BJ (cell line): ENCODE measurements at regions not wholly inside any gene's neighbourhood (a gene's known extent, or its start where the extent isn't known, plus 50 kb on each side); places are given as distances from the start of the nearest gene placed in this dataset.

Experiments
- CTCF ChIA-PET: fragments of 350-600 bp; formaldehyde crosslinking; extraction: SDS; loops from one replicate; lab custom pipeline; 2021; ENCODE audit warnings: antibody characterized with exemption, inconsistent platforms; lab: Yijun Ruan, JAX
- POLR2A ChIA-PET: fragments of 300-600 bp; sonication (Branson Sonifier 250); formaldehyde crosslinking; extraction: SDS; loops from one replicate; lab custom pipeline; 2021; ENCODE audit warnings: antibody characterized with exemption; lab: Charles Lee
- DNase-seq: peaks from one replicate; pipeline ENCODE4 v3.0.0-alpha.2; 2011; ENCODE audit warnings: low read depth
- H3K27me3 ChIP-seq: 2 replicates; pipeline ENCODE4 v1.6.0; 2011; ENCODE audit warnings: low read length; ENCODE audit not compliant: control insufficient read depth, insufficient read depth
- H3K36me3 ChIP-seq: 2 replicates; pipeline ENCODE4 v1.5.1; 2011; ENCODE audit warnings: low read length; ENCODE audit not compliant: control insufficient read depth, insufficient read depth
- H3K4me3 ChIP-seq: 2 replicates; pipeline ENCODE4 v1.5.1; 2011; ENCODE audit warnings: low read depth, mild to moderate bottlenecking, control low read depth, low read length
- TF ChIP-seq, protein P1 (sequence below): IDR thresholded peaks from 2 replicates; pipeline ENCODE4 v1.5.1; 2011; ENCODE audit warnings: low read depth, mild to moderate bottlenecking, control low read depth, inconsistent platforms, low read length, moderate library complexity; ENCODE audit not compliant: insufficient read depth

DNA sequence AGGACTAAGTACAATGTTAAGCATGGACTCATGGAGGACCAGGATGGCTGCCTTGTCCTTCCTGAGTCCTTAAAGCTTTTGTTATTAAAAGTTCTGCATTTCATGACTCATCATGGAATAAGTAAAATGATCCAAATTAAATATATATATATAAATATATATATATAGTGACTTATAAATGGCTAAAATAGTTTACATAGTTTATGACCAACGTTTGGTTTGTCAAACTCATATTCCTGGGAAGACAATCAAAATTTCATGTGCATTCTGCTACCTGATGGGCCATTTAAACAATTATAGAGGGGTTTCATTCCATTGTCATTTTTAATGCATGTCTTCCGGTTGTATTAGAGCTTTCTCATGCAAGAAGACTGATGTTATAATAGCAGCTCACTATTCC is 1190.7 kb downstream of the FSCB start:
- CTCF ChIA-PET = no interaction called here
- H3K27me3 ChIP-seq = no peaks in the 10 kb centered on the region
- TF ChIP-seq, protein P1, sequence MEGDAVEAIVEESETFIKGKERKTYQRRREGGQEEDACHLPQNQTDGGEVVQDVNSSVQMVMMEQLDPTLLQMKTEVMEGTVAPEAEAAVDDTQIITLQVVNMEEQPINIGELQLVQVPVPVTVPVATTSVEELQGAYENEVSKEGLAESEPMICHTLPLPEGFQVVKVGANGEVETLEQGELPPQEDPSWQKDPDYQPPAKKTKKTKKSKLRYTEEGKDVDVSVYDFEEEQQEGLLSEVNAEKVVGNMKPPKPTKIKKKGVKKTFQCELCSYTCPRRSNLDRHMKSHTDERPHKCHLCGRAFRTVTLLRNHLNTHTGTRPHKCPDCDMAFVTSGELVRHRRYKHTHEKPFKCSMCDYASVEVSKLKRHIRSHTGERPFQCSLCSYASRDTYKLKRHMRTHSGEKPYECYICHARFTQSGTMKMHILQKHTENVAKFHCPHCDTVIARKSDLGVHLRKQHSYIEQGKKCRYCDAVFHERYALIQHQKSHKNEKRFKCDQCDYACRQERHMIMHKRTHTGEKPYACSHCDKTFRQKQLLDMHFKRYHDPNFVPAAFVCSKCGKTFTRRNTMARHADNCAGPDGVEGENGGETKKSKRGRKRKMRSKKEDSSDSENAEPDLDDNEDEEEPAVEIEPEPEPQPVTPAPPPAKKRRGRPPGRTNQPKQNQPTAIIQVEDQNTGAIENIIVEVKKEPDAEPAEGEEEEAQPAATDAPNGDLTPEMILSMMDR = no peak
- no peaks in the 10 kb centered on the region for H3K36me3 ChIP-seq
- DNase-seq = no peak
- H3K4me3 ChIP-seq = no peak overlapping the region
- POLR2A ChIA-PET = no interaction called here

DNA sequence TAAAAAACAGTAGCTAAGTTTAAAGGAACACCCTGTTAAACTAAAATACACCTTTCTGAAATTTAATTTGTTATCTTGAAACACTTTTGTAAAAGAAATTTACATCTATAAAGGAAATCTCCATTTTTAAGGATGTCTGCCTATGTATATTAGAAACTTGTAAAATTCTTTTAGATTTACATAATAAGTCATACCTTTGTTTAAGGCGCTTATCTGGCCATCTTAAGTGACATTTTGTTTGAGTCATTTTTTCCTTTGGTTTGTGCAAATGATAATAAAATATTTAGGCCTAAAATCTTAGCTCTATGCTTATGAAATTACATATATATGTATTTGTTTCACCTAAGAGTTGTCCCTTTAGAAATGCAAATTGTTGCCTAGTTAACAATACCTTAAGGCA is 1193.4 kb downstream of the FSCB start:
- Histone ChIP-seq H3K36me3 (no peaks in the 10 kb centered on the region), H3K27me3 (no peaks in the 10 kb centered on the region), H3K4me3 (no peak overlapping the region)
- TF ChIP-seq, protein P1 = no peak
- ChIA-PET POLR2A (no interaction called here), CTCF (no interaction called here)
- no peak for DNase-seq

- POLR2A ChIA-PET = no interaction called here
- no peaks in the 10 kb centered on the region for H3K27me3 ChIP-seq
- TF ChIP-seq, protein P1 = no peak
- no peaks in the 10 kb centered on the region for H3K36me3 ChIP-seq
- DNase-seq = no peak
- no peak overlapping the region for H3K4me3 ChIP-seq
- CTCF ChIA-PET = no interaction called here
Observed at GRCh38 chr14:43308421-43309110, 1198.5 kb downstream of the FSCB start.

- Histone ChIP-seq H3K4me3 (no peak overlapping the region), H3K27me3 (no peaks in the 10 kb centered on the region), H3K36me3 (no peaks in the 10 kb centered on the region)
- no peak for DNase-seq
- ChIA-PET CTCF (no interaction called here), POLR2A (no interaction called here)
- TF ChIP-seq, protein P1 = no peak
Observed at GRCh38 chr14:43307836-43308235, 1199.2 kb downstream of the FSCB start.

GRCh38 chr14:43306053-43306452 is 1201.0 kb downstream of the FSCB start:
- TF ChIP-seq, protein P1 = no peak
- DNase-seq = no peak
- Histone ChIP-seq H3K36me3 (no peaks in the 10 kb centered on the region), H3K27me3 (no peaks in the 10 kb centered on the region), H3K4me3 (no peak overlapping the region)
- ChIA-PET CTCF (no interaction called here), POLR2A (no interaction called here)
